ENCODE measurements at regions not wholly inside any gene's neighbourhood (a gene's known extent, or its start where the extent isn't known, plus 50 kb on each side); places are given as distances from the start of the nearest gene placed in this dataset.
"Not testable (repeated sequence)": the region's sequence is repeated elsewhere in the genome, so short reads cannot be mapped to it uniquely, and the experiment has no call there.

DNA sequence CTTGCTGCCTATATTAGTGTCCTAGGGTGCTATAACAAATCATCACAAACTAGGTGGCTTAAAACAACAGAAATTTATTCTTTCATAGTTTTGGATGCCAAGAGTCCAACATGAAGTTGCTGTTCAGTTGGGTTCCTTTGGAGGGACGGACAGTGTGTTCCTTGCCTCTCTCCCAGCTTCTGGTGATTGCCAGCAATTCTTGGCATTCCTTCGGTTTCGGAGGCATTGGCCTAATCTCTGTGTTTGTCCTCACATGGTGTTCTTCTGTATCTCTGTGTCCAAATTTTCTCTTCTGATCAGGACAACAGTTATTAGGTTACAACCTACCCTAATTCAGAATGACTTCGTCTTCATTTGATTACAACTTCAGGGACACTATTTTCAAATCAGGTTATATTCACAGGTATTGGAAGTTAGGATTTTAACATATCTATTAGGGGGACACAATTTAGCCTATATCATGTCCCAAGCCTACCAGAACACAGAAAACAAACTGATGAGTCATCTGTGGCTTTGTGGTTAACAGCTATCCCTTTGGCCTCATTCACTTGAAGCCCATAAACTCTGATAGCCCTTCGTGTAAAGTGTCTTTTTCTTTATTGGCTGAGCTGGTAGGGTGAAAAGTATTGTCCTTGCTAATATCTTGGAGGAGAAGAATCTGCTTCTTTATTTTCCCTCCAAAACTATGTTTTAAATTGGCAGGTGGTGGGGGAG lies 83.2 kb upstream of the PAPPA2 start:
- no peaks in the 10 kb centered on the region for H4K20me1 ChIP-seq (ENCODE audit: insufficient read depth, poor library complexity, severe bottlenecking)
- TF ChIP-seq, protein P1, sequence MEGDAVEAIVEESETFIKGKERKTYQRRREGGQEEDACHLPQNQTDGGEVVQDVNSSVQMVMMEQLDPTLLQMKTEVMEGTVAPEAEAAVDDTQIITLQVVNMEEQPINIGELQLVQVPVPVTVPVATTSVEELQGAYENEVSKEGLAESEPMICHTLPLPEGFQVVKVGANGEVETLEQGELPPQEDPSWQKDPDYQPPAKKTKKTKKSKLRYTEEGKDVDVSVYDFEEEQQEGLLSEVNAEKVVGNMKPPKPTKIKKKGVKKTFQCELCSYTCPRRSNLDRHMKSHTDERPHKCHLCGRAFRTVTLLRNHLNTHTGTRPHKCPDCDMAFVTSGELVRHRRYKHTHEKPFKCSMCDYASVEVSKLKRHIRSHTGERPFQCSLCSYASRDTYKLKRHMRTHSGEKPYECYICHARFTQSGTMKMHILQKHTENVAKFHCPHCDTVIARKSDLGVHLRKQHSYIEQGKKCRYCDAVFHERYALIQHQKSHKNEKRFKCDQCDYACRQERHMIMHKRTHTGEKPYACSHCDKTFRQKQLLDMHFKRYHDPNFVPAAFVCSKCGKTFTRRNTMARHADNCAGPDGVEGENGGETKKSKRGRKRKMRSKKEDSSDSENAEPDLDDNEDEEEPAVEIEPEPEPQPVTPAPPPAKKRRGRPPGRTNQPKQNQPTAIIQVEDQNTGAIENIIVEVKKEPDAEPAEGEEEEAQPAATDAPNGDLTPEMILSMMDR (IDR thresholded peaks at IDR 0.05; ENCODE audit: poor library complexity), result no peak
- H2AFZ ChIP-seq, result no peak overlapping the region
- H3K27ac ChIP-seq, result peak overlapping the region; percentile 15
- WGBS (ENCODE audit: low lambda C conversion rate, missing lambda C conversion rate), result 75% methylated on average over 5 of the region's 5 CpGs
- no peaks in the 10 kb centered on the region for H3K36me3 ChIP-seq (replicated peaks; ENCODE audit: insufficient read depth, low read depth)
- H3K27me3 ChIP-seq, result no peaks in the 10 kb centered on the region
- no peaks in the 10 kb centered on the region for H3K9me2 ChIP-seq (replicated peaks; ENCODE audit: insufficient read depth)
- H3K4me3 ChIP-seq, result no peak overlapping the region
- H3K4me2 ChIP-seq, result no peak overlapping the region
- H3K9me3 ChIP-seq (ENCODE audit: low read depth), result no peaks in the 10 kb centered on the region
- no peaks in the 10 kb centered on the region for H3K4me1 ChIP-seq (ENCODE audit: insufficient read depth)
- DNase-seq (ENCODE audit: low spot score), result peak; percentile 22
- H3K79me2 ChIP-seq, result no peaks in the 10 kb centered on the region

DNA sequence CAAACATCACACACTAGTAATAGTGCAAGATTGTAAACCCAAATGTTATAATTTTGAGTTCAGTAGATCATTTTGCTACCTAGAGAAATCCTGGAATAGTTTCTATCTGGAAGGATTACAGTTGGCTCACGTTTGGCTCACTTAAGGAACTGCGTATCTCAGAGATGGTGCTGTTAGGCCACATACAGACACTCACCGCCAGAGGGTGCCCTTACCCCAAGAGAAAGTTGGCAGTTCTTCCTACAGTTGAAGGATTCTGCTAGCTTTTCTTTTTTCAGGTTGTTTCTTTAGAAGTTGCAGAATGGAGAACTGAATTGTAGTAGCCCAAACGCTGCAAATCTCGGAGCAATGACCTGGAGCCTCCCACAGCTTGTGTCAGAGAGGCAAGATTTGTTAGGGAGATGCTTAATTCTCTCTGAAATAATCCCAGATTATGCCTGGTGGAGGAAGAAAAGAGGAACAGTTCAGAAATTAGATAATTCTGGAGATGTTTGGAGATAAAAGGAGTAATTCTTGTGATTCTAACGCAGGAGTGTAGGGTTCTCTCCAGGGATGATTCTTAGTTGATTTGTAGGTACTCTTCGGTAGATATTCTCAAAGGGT lies 87.9 kb upstream of the PAPPA2 start:
- WGBS (ENCODE audit: low lambda C conversion rate, missing lambda C conversion rate), result 26% methylated on average over 7 of the region's 7 CpGs
- H3K27me3 ChIP-seq, result no peaks in the 10 kb centered on the region
- no peak for TF ChIP-seq EZH2 (IDR thresholded peaks at IDR 0.05; ENCODE audit: borderline replicate concordance)
- TF ChIP-seq, protein P1 (IDR thresholded peaks at IDR 0.05; ENCODE audit: poor library complexity), result peak; percentile 85
- H3K4me2 ChIP-seq, result no peak overlapping the region
- no peak overlapping the region for H3K4me3 ChIP-seq
- H3K9me3 ChIP-seq (ENCODE audit: low read depth), result no peaks in the 10 kb centered on the region
- H3K27ac ChIP-seq, result no peak overlapping the region
- peak; percentile 90 for DNase-seq (ENCODE audit: low spot score)
- H3K79me2 ChIP-seq, result no peaks in the 10 kb centered on the region
- no peak overlapping the region for H2AFZ ChIP-seq
- no peaks in the 10 kb centered on the region for H4K20me1 ChIP-seq (ENCODE audit: insufficient read depth, poor library complexity, severe bottlenecking)
- H3K9me2 ChIP-seq (replicated peaks; ENCODE audit: insufficient read depth), result no peaks in the 10 kb centered on the region
- no peaks in the 10 kb centered on the region for H3K36me3 ChIP-seq (replicated peaks; ENCODE audit: insufficient read depth, low read depth)
- H3K4me1 ChIP-seq (ENCODE audit: insufficient read depth), result no peaks in the 10 kb centered on the region

DNA sequence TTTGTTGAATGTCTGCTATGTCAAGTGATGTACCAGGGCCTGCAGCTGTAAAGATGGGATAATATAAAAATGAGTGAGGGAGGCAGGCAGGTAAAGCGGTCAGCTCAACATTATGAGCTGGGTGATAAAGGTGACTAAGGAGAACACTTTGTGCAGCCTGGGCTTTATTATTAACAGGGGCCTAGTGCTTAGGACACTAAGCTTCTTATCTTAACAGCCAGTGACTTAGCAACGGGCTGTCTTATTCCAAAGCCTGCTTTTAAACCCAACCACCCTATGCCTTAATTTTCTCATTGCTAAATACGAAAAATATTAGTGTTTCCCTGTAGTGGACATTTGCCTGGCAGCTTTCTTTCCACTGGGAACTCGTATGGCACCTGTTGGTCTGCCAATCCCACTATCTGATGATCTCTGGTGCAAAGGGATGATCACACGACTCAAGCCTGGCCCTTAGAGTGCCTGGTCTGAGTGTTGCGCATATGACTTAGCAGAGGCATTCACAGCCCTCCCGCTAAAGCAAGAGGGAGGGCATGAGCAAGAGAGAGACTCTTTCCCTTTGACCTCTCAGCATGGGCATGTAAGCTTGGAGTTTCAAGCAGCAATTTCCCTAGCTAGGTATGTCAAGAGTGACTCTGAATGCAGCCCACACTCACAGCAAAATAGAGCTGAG lies 98.6 kb upstream of the PAPPA2 start:
- Histone ChIP-seq H3K27ac (peak overlapping the region; percentile 62), H3K4me1 (ENCODE audit: insufficient read depth) (peaks cover 7% of the 10 kb centered on the region), H4K20me1 (ENCODE audit: insufficient read depth, poor library complexity, severe bottlenecking) (no peaks in the 10 kb centered on the region), H3K4me3 (no peak overlapping the region), H3K36me3 (replicated peaks; ENCODE audit: insufficient read depth, low read depth) (no peaks in the 10 kb centered on the region), H3K4me2 (no peak overlapping the region), H2AFZ (no peak overlapping the region), H3K79me2 (no peaks in the 10 kb centered on the region), H3K9me3 (ENCODE audit: low read depth) (no peaks in the 10 kb centered on the region), H3K27me3 (no peaks in the 10 kb centered on the region), H3K9me2 (replicated peaks; ENCODE audit: insufficient read depth) (no peaks in the 10 kb centered on the region)
- DNase-seq (ENCODE audit: low spot score), result peak; percentile 44
- TF ChIP-seq, protein P1 (IDR thresholded peaks at IDR 0.05; ENCODE audit: poor library complexity), result no peak
- no peak for TF ChIP-seq EZH2 (IDR thresholded peaks at IDR 0.05; ENCODE audit: borderline replicate concordance)
- no peak for TF ChIP-seq EZH2phosphoT487 (IDR thresholded peaks at IDR 0.05; ENCODE audit: low read depth, severe bottlenecking, unreplicated experiment)
- 29% methylated on average over 7 of the region's 7 CpGs for WGBS (ENCODE audit: low lambda C conversion rate, missing lambda C conversion rate)

DNA sequence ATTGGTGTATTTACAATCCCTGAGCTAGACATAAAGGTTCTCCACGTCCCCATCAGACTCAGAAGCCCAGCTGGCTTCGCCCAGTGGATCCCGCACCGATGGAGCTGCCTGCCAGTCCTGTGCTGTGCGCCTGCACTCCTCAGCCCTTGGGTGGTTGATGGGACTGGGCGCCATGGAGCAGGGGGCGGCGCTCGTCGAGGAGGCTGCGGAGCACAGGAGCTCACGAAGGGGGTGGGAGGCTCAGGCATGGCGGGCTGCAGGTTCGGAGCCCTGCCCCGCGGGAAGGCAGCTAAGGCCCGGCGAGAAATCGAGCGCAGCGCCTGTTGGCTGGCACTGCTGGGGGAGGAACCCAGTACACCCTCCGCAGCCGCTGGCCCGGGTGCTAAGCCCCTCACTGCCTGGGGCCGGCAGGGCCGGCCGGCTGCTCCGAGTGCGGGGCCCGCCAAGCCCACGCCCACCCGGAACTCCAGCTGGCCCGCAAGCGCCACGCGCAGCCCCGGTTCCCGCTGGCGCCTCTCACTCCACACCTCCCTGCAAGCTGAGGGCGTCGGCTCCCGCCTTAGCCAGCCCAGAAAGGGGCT lies 113.8 kb upstream of the PAPPA2 start:
- H4K20me1 ChIP-seq (ENCODE audit: insufficient read depth, poor library complexity, severe bottlenecking); H3K4me3 ChIP-seq; H3K9me2 ChIP-seq (replicated peaks; ENCODE audit: insufficient read depth); H3K4me2 ChIP-seq; H3K27ac ChIP-seq; H2AFZ ChIP-seq; H3K9me3 ChIP-seq (ENCODE audit: low read depth); H3K27me3 ChIP-seq; H3K36me3 ChIP-seq (replicated peaks; ENCODE audit: insufficient read depth, low read depth); H3K4me1 ChIP-seq (ENCODE audit: insufficient read depth); H3K79me2 ChIP-seq; DNase-seq (ENCODE audit: low spot score): not testable (repeated sequence)
- 91% methylated on average over 36 of the region's 42 CpGs for WGBS (ENCODE audit: low lambda C conversion rate, missing lambda C conversion rate)

Measured in hepatocyte (in vitro differentiated cells).